ENCODE measurements at regions not wholly inside any gene's neighbourhood (a gene's known extent, or its start where the extent isn't known, plus 50 kb on each side); places are given as distances from the start of the nearest gene placed in this dataset.

DNA sequence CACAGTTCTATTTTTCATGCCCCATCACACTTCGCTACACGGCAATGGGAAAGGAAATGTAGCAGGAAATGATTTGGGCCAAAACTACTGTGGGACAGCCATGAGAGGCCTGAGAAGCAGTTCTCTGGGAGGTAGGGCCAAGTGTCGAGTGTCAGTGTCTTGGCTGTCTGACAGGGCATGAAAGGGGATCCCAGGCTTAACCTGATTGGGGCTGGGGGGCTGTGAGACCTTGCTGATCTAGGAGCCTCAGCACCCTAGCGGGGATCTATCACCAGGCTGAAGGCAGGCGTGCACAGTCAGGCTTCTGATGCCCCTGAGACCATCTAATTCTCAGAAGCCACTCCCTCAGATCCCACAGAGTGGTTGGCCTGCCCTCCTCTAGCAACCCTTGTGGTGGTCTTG, 58.2 kb upstream of the SLC25A13 start:
- Histone ChIP-seq H3K27ac (ENCODE audit: low read depth in 1 of 2, low read length in 2 of 2) (no peak overlapping the region), H3K9ac (ENCODE audit: low read depth in 1 of 2, low read length in 2 of 2) (no peak overlapping the region), H3K9me3 (ENCODE audit: control insufficient read depth in 4 of 4, low read length in 3 of 4) (no peaks in the 10 kb centered on the region), H3K36me3 (ENCODE audit: control insufficient read depth in 4 of 4, insufficient read depth in 3 of 4, low read depth in 1 of 4, low read length in 3 of 4) (no peaks in the 10 kb centered on the region), H3K4me3 (ENCODE audit: low read depth in 1 of 3, low read length in 3 of 3) (no peak overlapping the region), H3K27me3 (ENCODE audit: control insufficient read depth in 4 of 4, insufficient read depth in 4 of 4, low read length in 3 of 4) (no peaks in the 10 kb centered on the region), H3K4me1 (ENCODE audit: control insufficient read depth in 4 of 4, insufficient read depth in 4 of 4, low read length in 3 of 4) (peaks cover 2 to 7% (median 5%) of the 10 kb centered on the region in 4 donors)
- WGBS, result 77% methylated on average over 5 of the region's 5 CpGs
- TF ChIP-seq EGR1 (IDR thresholded peaks at IDR 0.05; ENCODE audit: low read depth in 2 of 2), result no peak
- TF ChIP-seq ZBTB33 (IDR thresholded peaks at IDR 0.05), result no peak
- TF ChIP-seq RXRA (IDR thresholded peaks at IDR 0.05), result no peak
- no peak for TF ChIP-seq HNF4G (IDR thresholded peaks at IDR 0.05)
- TF ChIP-seq JUND (IDR thresholded peaks at IDR 0.05), result no peak
- TF ChIP-seq NR2F2 (IDR thresholded peaks at IDR 0.05), result no peak
- TF ChIP-seq YY1 (IDR thresholded peaks at IDR 0.05), result no peak
- no peak for TF ChIP-seq CTCF (IDR thresholded peaks at IDR 0.05; ENCODE audit: low read depth, low read length, missing input control)
- no peak for TF ChIP-seq TAF1 (conservative IDR thresholded peaks at IDR 0.05)
- TF ChIP-seq, protein P1, sequence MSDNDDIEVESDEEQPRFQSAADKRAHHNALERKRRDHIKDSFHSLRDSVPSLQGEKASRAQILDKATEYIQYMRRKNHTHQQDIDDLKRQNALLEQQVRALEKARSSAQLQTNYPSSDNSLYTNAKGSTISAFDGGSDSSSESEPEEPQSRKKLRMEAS (IDR thresholded peaks at IDR 0.05), result no peak
- no peak for TF ChIP-seq RAD21 (IDR thresholded peaks at IDR 0.05)
- TF ChIP-seq FOXA2 (IDR thresholded peaks at IDR 0.05), result no peak
- TF ChIP-seq REST (IDR thresholded peaks at IDR 0.05), result no peak
- TF ChIP-seq ATF3 (IDR thresholded peaks at IDR 0.05), result no peak
- no peak for TF ChIP-seq SP1 (IDR thresholded peaks at IDR 0.05)
- no peak for TF ChIP-seq GABPA (IDR thresholded peaks at IDR 0.05 in 1 of 2, conservative IDR thresholded peaks at IDR 0.05 in 1 of 2)
- TF ChIP-seq FOXA1 (IDR thresholded peaks at IDR 0.05), result no peak
- TF ChIP-seq HNF4A (conservative IDR thresholded peaks at IDR 0.05), result no peak
- no peak for DNase-seq (ENCODE audit: low spot score)

Data from liver (tissue), 8 donors.